ENCODE measurements at regions not wholly inside any gene's neighbourhood (a gene's known extent, or its start where the extent isn't known, plus 50 kb on each side); places are given as distances from the start of the nearest gene placed in this dataset.

DNA sequence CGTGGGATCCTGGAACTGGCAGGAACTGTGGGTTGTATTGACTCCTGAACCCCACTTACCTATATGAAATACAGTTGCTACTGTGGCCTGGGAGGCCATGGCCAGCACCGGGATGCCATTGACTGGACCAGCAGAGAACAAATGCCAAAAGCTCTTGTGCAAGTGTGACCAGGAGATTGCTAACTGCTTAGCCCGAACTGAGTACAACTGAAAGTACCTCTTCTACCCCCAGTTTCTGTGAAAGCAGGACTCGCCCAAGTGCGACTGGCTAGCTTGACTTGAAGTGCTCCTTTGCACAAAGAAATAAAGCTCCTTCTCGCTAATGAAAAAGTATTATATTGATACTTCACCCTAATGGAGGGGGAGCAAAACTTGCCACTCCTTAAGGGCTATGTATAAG, 101.3 kb upstream of the ATP11B start:
- no peak for DNase-seq (ENCODE audit: low read depth)

DNA sequence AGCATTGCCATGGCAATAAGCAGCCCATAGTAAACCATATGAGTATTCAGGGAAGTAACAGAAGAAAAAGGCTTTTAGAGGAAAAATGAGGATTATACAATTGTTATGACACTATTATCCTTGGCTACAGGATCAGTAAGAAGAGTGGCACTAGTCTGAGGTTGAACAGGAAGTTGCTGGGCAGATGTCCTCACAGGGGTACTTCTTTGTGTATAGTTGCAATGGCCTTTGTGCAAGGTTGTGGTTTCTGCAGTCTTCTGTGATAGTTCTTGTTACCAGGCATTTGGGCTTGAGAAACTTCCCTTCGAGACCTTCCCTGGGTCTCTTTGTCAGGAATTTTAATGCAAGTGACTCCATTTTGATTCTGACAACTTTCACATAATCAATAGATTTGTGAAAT, 100.6 kb upstream of the ATP11B start:
- no peak for DNase-seq (ENCODE audit: low read depth)

DNA sequence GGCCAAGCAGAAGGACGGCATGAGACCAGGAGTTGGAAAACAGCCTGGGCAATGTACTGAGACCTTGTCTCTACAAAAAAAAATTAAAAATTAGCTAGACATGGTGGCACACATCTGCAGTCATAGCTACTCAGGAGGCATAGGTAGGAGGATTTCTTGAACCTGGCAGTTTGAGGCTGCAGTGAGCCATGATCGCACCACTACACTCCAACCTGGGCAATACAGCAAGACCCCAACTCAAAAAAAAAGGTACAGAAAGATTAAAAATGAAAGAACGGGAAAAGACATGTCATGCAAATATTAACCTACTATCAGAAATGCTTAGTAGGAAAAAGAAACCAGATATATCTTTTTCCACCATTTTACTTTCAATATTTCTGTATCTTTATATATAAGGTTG, 99.6 kb upstream of the ATP11B start:
- no peak for DNase-seq (ENCODE audit: low read depth)

DNA sequence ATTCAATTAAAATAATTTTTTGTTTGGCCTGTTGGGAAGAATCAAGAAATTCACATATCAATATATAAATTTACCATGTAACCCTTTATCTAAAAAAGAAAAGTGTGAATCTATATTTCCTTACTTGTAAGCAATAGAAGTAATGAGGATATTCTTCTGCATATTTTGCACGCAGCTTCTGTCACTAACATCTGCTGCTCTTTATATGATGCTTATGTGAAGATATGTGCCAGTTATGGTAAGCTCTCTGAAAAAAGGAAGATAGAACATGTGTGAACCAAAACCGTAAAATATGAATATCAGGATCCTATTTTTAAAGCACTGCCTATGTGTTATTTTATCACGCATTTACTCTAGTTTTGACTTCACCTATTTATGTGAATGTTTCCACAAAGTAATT, 96.4 kb upstream of the ATP11B start:
- no peak for DNase-seq (ENCODE audit: low read depth)

DNA sequence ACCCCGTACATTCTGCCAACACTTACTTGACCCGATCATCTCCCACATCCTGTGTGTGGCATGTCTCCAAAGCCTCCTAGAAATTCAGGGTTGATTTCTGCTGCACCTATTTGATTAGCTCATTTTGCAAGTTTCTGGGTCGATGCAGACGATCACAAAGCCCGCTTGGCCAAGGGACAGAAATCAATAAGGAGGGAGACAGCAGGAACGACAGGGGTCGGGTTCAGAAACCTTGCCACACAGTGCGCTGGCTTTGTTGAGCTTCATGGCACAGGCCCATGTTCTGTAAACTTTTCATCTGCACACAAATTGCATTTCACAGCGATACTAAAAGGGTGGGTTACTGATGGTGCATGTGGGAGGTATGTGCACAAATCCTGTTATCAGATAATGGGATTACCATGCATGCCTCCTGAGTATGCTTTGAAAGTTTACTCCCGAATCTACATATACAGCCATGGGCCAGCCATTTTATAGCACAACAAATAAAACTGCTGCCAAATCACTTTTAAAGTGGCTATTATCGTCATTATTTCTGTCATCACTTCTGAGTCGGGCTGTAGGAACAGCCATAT, 95.9 kb upstream of the ATP11B start:
- DNase-seq (ENCODE audit: low read depth), result no peak

DNA sequence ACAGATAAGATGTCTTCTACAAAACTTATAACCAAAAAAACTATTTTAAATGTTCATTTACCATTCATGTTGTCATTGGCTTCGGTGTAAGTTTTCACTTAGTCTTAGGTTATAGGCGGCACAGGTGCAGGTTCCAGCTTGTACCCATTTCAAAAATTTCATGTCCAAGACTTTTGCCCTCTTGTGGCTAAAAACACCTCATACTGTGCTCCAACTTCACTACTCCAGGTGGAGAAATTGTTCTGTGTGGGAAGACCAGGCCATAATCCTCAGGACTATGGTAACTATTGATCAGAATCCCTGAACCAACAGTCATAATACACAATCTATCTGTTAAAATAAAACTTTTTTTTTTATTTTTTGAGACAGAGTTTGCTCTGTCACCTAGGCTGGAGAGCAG, 95.2 kb upstream of the ATP11B start:
- DNase-seq (ENCODE audit: low read depth), result no peak

DNA sequence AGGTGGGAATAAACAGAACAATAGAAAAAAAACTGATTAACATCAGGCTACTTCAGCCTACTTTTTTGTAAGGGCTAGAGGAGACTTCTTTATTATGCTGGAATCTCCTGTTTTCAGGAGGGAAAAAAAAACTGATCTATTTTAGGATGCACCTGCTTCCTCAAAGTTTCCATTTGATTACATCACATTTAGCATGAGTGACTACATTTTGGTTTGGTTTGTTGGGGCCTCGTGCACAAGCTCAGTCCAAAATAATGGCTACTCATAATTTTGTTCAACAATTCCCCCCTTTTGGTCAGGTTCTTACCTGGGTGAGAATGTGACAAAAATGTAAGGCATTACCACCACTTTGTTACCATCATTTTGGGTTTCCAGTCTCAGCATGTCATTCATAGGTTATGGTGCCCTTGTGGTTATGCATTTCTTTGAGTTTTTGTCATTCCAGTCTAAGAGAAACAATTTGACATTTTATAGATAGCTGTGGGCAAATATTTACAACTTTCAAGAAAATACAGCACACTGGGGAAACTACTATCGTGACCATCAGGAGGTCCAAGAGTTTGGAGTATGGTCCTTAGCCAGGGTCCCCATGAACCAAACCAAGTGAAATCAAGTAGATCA, 93.6 kb upstream of the ATP11B start:
- no peak for DNase-seq (ENCODE audit: low read depth)

DNA sequence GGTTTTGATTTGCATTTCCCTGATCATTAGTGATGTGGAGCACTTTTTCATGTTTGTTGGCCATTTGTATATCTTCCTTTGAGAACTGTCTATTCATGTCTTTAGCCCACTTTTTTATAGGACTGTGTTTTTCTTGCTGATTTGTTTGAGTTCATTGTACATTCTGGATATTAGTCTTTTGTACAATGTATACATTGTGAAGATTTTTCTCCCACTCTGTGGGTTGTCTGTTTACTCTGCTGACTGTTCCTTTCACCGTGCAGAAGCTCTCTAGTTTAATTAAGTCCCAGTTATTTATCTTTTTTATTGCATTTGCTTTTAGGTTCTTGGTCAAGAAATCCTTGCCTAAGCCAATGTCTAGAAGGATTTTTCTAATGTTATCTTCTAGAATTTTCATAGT, 91.1 kb upstream of the ATP11B start:
- no peak for DNase-seq (ENCODE audit: low read depth)

DNA sequence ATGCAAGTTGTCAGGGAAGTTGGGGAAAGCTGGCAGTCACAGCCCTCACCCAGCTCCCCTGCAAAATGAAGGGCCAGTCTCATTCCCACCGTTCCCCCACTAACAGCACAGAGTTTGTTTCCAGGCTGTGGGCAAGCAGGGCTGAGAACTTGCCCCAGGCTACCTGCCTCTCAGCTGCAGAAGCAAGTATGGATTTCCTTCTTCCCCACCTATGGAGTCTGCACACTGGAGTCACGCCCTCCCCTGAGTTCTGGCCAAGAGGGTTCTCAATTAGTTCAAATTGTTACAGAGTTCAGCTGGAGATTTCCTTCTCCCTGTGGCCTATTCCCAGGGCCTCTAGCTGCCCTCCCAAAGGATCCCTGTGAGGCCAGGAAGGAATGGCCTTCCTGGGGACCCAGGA, 90.1 kb upstream of the ATP11B start:
- no peak for DNase-seq (ENCODE audit: low read depth)

DNA sequence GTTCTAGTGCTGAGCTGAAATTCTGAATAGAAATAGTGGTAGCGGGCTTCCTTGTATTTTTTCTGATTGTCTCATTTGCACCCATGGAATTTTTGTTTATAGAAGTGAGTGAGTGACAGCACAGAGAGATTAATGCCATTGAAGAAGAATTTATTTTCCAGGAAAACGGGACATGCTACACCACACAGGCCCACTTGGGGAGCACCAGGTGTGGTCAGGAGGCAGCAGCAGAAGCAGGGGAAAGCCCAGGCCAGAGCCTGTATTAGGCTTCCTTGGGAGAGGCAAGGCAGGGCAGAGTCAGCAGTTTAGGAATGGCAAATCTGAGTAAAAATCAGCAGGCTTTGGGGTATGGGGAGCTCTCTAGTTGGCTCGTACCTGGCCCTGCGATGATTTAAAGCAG, 88.4 kb upstream of the ATP11B start:
- DNase-seq (ENCODE audit: low read depth), result no peak

DNA sequence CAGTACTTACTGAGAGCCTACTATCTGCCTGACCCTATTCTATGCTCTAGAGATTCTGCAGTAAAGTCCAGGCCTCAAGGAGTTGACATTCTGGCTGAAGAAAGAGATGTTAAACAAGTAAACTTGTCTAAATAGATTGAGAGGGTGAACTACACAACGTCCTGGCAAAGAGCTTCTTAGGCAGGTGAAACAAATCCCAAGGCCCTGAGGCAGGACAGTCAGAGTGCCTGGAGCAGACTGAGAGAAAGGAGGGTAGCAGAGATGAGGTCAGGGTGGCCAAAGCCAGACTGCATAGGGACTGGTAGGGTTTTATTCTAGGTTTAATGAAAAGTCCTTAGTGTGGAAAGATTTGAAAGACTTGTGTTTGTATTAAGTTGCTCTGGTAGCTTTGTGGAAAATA, 84.5 kb upstream of the ATP11B start:
- DNase-seq (ENCODE audit: low read depth), result no peak

DNA sequence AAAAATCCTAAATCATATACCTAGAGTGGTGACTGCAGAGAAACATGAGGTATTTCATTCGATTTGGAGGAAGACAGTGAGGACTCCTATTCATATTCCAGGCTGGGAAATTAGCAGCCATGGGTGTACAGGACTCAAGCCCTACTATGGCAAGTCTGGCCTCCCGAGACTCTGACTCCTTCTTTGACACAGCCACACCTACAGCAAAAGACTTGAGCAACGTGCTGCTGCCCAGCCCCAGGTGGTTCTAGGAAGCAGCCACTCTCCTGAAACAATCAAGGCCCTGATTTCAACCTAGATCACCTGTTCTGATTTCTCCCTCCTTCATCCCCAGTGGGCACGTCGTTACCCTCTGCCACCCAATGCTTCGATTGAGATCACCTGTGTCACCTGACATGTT, 84.0 kb upstream of the ATP11B start:
- DNase-seq (ENCODE audit: low read depth), result no peak

DNA sequence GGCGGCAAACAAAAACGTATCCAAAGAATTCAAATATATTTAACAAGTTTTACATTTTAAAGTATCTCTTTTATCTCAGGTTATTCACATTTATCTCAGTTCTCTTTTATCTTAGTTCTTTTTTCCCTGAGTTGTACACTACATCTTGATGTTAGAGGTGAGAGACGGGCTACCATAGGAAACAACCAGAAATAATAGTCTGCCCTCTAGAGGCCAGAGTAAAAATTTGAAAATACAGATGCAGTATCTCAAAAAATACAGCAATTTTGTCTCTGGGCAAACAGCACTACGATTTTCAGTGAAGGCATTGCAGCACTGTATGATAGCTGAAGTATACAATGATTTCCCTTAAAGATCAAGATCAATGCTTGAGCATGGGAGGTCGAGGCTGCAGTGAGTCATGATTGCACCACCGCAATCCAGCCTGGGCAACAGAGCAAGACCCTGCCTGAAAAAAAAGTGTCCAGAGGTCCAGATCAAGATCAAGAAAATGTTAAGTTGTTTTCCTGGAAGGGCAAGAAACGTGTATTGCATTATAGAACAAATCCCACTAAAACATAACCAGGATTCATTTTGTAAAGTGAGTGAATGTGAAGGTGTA, 82.6 kb upstream of the ATP11B start:
- no peak for DNase-seq (ENCODE audit: low read depth)

DNA sequence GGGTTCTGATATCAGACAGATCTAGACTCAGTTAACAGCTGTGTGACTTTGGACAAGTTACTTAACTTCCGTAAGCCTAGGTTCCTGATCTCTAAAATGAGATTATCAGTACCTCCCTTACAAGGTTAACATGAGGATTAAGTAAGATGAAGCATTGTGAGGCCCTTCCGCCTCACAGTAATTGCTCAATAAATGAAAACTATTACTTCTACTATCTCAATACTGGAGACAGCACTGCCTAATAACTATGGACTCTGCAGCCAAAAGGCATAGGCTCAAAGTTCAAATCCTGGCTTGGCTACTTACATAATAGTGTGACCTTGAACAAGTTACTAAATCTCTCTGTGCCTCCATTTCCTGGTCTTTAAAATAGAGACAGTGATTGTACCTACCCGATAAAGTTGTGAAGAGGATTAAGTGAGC, 82.0 kb upstream of the ATP11B start:
- no peak for DNase-seq (ENCODE audit: low read depth)

DNA sequence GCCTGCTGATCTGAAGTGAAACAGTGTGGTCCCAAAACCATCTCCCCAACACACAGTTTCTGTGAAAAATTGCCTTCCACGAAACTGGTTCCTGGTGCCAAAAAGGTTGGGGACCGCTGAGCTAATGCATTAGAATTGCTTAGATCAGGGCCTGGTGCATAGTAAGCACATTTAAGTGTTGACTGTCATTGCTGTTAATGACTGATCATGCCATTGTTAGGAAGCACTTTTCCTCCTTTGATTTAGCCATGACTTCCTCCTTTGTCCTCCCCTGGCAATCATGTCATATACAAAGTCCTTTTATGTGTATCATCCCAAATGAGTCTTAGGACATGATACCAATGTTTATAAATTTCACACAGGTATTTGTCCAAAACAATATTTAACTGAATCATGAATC, 81.5 kb upstream of the ATP11B start:
- no peak for DNase-seq (ENCODE audit: low read depth)

DNA sequence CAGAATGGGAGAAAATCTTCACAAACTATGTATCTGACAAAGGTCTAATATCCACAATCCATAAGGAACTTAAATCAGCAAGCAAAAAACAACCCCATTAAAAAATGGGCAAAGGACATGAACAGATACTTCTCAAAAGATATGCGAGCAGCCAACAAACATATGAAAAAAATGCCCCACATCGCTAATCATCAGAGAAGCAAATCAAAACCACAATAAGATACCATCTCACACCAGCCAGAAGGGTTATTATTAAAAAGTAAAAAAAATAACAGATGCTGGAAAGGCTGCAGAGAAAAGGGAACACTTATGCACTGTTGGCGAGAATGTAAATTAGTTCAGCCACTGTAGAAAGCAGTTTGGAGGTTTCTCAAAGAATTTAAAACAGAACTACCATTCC, 80.2 kb upstream of the ATP11B start:
- no peak for DNase-seq (ENCODE audit: low read depth)

DNA sequence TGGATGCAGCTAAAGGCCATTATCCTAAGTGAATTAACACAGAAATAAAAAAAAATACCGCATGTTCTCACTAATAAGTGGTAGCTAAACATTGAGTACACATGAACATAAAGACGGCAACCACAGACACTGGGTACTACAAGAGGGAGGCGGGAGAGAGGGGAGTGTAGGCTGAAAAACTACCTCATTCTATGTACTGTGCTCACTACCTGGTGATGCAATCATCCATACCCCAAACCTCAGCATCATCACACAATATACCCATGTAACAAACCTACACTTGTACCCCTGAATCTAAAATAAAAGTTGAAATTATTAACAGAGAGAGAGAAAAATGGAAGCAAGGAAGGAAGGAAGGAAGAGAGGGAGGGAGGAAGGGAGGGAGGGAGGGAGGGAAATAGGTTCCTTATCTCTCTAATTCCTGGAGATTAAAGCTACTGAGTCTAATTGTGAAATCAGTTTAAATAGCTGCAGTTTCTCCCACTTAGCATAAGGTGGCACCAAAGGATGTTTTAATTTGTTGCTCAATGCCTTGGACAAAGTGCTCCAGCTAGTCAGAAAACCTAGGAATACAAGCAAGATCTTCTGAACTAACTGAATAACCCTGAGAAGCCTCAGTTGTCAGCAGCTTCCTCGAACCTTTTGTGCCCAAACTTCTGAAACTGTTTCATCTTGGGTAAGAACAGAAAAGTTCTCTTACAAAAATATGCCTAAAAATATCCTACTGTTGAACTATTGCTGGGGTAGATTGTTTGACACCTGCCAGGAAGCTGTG, 79.4 kb upstream of the ATP11B start:
- DNase-seq (ENCODE audit: low read depth), result peak; percentile 26

DNA sequence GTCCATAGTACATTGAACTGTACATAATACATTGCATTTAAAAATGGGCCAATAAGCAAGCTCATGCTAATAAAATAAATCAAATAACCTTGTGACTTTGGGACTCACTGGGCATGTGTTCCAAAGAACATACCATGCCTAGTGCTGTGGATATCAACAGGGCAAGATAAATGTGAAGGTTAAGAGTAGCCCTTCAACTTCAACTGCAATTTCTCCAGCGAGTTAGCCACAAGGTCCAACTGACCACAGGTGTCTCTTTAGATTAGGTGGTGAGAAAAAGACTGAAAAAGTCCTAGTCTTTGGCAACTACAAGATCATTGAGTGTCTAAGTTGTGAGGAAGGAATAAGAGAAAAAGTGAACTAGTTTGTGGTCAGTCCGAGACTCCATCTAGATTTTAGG, 78.3 kb upstream of the ATP11B start:
- DNase-seq (ENCODE audit: low read depth), result no peak

DNA sequence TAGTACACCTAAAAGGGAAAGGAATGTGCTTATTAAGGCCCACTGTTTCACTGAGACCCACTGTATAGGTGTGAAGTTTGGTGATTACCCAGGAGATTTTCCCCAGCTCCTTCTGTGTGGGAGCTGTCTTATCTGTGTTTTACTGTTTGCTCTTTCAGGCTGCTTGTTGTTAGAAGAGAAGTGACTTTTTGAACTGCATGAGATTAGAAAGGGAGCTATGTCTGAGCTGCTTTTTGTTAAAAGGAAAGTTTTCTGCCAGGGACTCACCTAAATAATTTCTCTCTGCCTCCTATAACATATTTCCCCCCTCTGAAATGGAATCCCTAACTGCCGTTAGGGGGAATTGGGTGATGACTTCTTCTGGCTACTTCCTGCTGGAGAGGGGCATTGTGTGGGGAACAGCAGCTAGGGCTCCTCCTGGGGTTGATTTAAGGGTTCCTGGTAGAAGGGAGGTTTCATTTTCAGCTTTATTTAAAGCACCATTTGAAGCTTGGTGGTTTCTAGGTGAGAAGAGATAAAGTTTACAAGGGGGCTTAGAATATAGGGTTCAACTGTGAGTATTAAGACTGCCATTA, 77.1 kb upstream of the ATP11B start:
- DNase-seq (ENCODE audit: low read depth), result no peak

DNA sequence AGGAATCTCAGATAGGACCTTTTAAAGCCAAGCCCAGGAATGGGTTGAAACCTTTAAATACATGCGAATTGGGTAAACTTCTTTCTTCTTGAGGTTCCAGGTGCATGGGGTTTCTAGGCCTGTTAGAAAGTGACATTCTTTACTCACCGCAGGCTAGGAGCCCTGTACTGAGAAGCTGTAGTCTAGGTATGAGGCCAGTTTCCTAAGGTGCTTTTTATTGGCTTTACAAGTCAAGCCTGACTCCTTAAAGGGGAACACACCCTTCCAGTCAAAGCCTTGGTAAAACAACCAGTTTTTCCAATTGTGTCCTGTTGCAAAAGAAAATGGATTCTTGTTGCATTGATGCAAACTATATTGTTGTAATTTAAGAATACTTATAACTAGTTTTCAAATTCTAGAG, 76.1 kb upstream of the ATP11B start:
- DNase-seq (ENCODE audit: low read depth), result no peak

DNA sequence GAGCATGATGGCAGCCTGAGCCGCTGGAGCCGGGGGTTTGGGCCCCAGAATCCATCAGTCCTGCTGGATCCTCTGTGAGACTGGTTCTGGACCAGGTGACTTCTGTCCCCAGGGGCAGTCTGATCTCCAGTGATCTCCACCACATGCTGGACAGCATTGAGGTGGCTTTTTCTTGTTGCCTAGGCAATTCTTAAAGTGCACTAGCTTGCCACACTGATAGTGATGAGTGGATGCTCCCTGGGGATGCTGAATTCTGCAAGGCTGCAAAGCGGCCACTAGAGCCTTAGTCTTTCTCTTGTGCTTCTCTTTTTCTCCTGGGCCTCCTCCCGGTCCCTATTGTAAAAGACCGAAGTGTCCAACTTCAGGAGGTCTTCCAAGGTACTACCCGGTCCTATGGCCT, 70.4 kb upstream of the ATP11B start:
- DNase-seq (ENCODE audit: low read depth), result no peak

DNA sequence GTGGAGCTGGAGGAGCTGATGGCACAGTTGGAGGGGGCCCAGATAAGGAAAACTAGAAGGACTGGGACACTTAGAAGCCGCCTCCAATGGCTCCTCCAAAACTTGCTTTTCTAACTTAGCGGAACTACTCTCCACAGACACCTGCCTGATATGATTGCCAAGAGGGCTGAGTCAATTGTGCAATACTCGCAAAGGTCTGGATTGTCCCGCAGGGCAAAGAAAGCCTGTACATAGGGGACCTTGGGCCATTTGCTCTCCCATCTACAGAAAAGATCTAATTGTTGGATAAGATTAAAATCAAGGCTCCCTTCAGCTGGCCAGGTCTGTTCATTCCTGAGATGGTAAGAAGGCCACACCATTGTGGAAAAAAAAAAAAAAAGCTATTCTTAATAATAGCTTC, 69.7 kb upstream of the ATP11B start:
- DNase-seq (ENCODE audit: low read depth), result no peak
